H1 (cell line): ENCODE measurements at regions not wholly inside any gene's neighbourhood (a gene's known extent, or its start where the extent isn't known, plus 50 kb on each side); places are given as distances from the start of the nearest gene placed in this dataset.

Experiments used
- CTCF ChIA-PET: fragments of 300-600 bp; sonication (Branson Sonifier 250); formaldehyde crosslinking; loops from one replicate; lab custom pipeline; 2021; ENCODE audit not compliant: partially characterized antibody; lab: Charles Lee
- POLR2A ChIA-PET: fragments of 300-600 bp; sonication (Branson Sonifier 250); formaldehyde crosslinking; loops from one replicate; lab custom pipeline; 2021; ENCODE audit warnings: inconsistent platforms; ENCODE audit not compliant: partially characterized antibody; lab: Charles Lee
- DNase-seq, 2 experiments: peaks; one replicate each; pipeline versions ENCODE4 v3.0.0 to v3.0.0-alpha.2; 2010 to 2022; ENCODE audit warnings: low spot score in 2 of 2, low read depth in 1 of 2, mixed read lengths in 1 of 2
- FAIRE-seq: peaks from 2 replicates; lab custom pipeline; 2011; peaks lifted over from hg19 to GRCh38; lab: Jason Lieb, UNC
- H2AFZ ChIP-seq: 2 replicates; pipeline ENCODE4 v1.8.1; 2012; ENCODE audit warnings: low read length, inconsistent platforms
- H2AK5ac ChIP-seq: 2 replicates; pipeline ENCODE4 v1.6.1; 2013; ENCODE audit warnings: low read depth, low read length
- H2BK120ac ChIP-seq: replicated peaks from 2 replicates; pipeline ENCODE3; 2013; ENCODE audit warnings: low read depth, low read length, inconsistent platforms
- H2BK12ac ChIP-seq: 2 replicates; pipeline ENCODE4 v1.6.1; 2013; ENCODE audit warnings: low read depth, low read length
- H2BK15ac ChIP-seq: 2 replicates; pipeline ENCODE4 v1.6.1; 2013; ENCODE audit warnings: low read length
- H2BK20ac ChIP-seq: 2 replicates; pipeline ENCODE4 v1.6.1; 2013; ENCODE audit warnings: low read length
- H2BK5ac ChIP-seq: 2 replicates; pipeline ENCODE4 v1.6.1; 2013; ENCODE audit warnings: low read depth, low read length
- H3K14ac ChIP-seq: 2 replicates; pipeline ENCODE4 v1.6.1; 2013; ENCODE audit warnings: inconsistent platforms; ENCODE audit not compliant: insufficient read length
- H3K18ac ChIP-seq: 2 replicates; pipeline ENCODE4 v1.6.1; 2013; ENCODE audit warnings: low read length; ENCODE audit errors: extremely low read depth
- H3K23ac ChIP-seq: 2 replicates; pipeline ENCODE4 v1.6.1; 2013; ENCODE audit warnings: inconsistent platforms; ENCODE audit not compliant: insufficient read length
- H3K23me2 ChIP-seq: 2 replicates; pipeline ENCODE4 v1.6.1; 2013; ENCODE audit warnings: low read depth, low read length
- H3K27ac ChIP-seq: 2 replicates; pipeline ENCODE4 v1.6.1; 2011; ENCODE audit warnings: low read depth, low read length, inconsistent platforms
- H3K27me3 ChIP-seq, 4 experiments: replicated peaks in 1 of 4; 1 replicate in 1 of 4; 2 replicates in 3 of 4; pipeline versions ENCODE4 v1.6.1 to v1.8.1; 2011 to 2013; ENCODE audit warnings: low read length in 3 of 4, mild to moderate bottlenecking in 3 of 4, inconsistent platforms in 2 of 4, mixed read lengths in 2 of 4, moderate library complexity in 1 of 4; ENCODE audit not compliant: control insufficient read depth in 3 of 4, insufficient read depth in 3 of 4; ENCODE audit errors: extremely low read depth in 1 of 4
- H3K36me3 ChIP-seq, 4 experiments: 2 replicates each; pipeline versions ENCODE4 v1.6.1 to v1.8.1; 2011 to 2013; ENCODE audit warnings: mild to moderate bottlenecking in 4 of 4, low read length in 3 of 4, moderate library complexity in 2 of 4, control low read depth in 1 of 4, inconsistent platforms in 1 of 4; ENCODE audit not compliant: insufficient read depth in 4 of 4, control insufficient read depth in 2 of 4
- H3K4ac ChIP-seq: replicated peaks from 2 replicates; pipeline ENCODE3; 2013; ENCODE audit warnings: low read length, low read depth, mixed read lengths, inconsistent platforms; ENCODE audit not compliant: insufficient read length
- H3K4me1 ChIP-seq, 4 experiments: replicated peaks in 1 of 4; 1 replicate in 1 of 4; 2 replicates in 3 of 4; pipeline versions ENCODE4 v1.6.1 to v1.8.1; 2011 to 2013; ENCODE audit warnings: low read length in 3 of 4, inconsistent platforms in 2 of 4, mixed read lengths in 1 of 4; ENCODE audit not compliant: insufficient read depth in 4 of 4, control insufficient read depth in 3 of 4
- H3K4me2 ChIP-seq, 2 experiments: 2 replicates each; pipeline versions ENCODE4 v1.6.1 to v1.8.1; 2011 to 2013; ENCODE audit warnings: low read depth in 2 of 2, low read length in 2 of 2, control low read depth in 1 of 2, inconsistent platforms in 1 of 2, mild to moderate bottlenecking in 1 of 2; ENCODE audit not compliant: insufficient read depth in 1 of 2
- H3K4me3 ChIP-seq, 4 experiments: fragments of 200-600, 300-600 bp in 1 of 4; sonication (generic), shearing (Covaris generic), sonication (Bioruptor Twin) in 1 of 4; 2 replicates each; pipeline versions ENCODE4 v1.5.1 to v1.8.1; 2011 to 2016; ENCODE audit warnings: low read length in 4 of 4, low read depth in 3 of 4, control low read depth in 2 of 4, inconsistent platforms in 2 of 4, mild to moderate bottlenecking in 2 of 4, mixed read lengths in 1 of 4, moderate library complexity in 1 of 4; ENCODE audit not compliant: insufficient read depth in 2 of 4; ENCODE audit errors: extremely low read depth in 1 of 4
- H3K56ac ChIP-seq: replicated peaks from 2 replicates; pipeline ENCODE3; 2013; ENCODE audit warnings: low read depth, mild to moderate bottlenecking, mixed read lengths, low read length, inconsistent platforms; ENCODE audit not compliant: insufficient read length
- H3K79me1 ChIP-seq: 2 replicates; pipeline ENCODE4 v1.6.1; 2013; ENCODE audit warnings: low read depth, low read length, control low read depth
- H3K79me2 ChIP-seq, 2 experiments: 2 replicates each; pipeline versions ENCODE4 v1.6.1 to v1.8.1; 2012 to 2013; ENCODE audit warnings: low read length in 2 of 2, mild to moderate bottlenecking in 2 of 2, inconsistent platforms in 1 of 2; ENCODE audit not compliant: insufficient read depth in 2 of 2, control insufficient read depth in 1 of 2
- H3K9ac ChIP-seq, 4 experiments: replicated peaks in 1 of 4; 1 replicate in 1 of 4; 2 replicates in 3 of 4; pipeline versions ENCODE4 v1.6.1 to v1.8.1; 2011 to 2013; ENCODE audit warnings: low read depth in 3 of 4, low read length in 3 of 4, control low read depth in 2 of 4, mild to moderate bottlenecking in 2 of 4, moderate library complexity in 2 of 4, inconsistent platforms in 1 of 4; ENCODE audit errors: extremely low read depth in 1 of 4
- H3K9me3 ChIP-seq, 2 experiments: 2 replicates each; pipeline versions ENCODE4 v1.6.1 to v1.8.1; 2012 to 2013; ENCODE audit warnings: mild to moderate bottlenecking in 2 of 2, moderate library complexity in 2 of 2, control low read depth in 1 of 2, inconsistent platforms in 1 of 2, low read depth in 1 of 2, low read length in 1 of 2, mixed read lengths in 1 of 2; ENCODE audit not compliant: insufficient read depth in 2 of 2
- H4K20me1 ChIP-seq, 2 experiments: replicated peaks in 1 of 2; 2 replicates each; pipeline versions ENCODE3 to v1.8.1; 2011 to 2013; ENCODE audit warnings: inconsistent platforms in 2 of 2, low read length in 2 of 2, mild to moderate bottlenecking in 1 of 2; ENCODE audit not compliant: insufficient read depth in 2 of 2, control insufficient read depth in 1 of 2
- H4K5ac ChIP-seq: 2 replicates; pipeline ENCODE4 v1.6.1; 2013; ENCODE audit warnings: low read length, low read depth, mixed read lengths, inconsistent platforms; ENCODE audit not compliant: insufficient read length
- H4K8ac ChIP-seq: 2 replicates; pipeline ENCODE4 v1.8.0; 2013; ENCODE audit warnings: mild to moderate bottlenecking, moderate library complexity, low read length, inconsistent platforms; ENCODE audit not compliant: insufficient read depth; ENCODE audit errors: extremely low read depth
- H4K91ac ChIP-seq: replicated peaks from 2 replicates; pipeline ENCODE3; 2013; ENCODE audit warnings: low read length, mixed read lengths, inconsistent platforms; ENCODE audit not compliant: insufficient read length
- CHD1 ChIP-seq: IDR thresholded peaks from 2 replicates; pipeline ENCODE4 v1.6.1; 2012; ENCODE audit warnings: low read depth, low read length, improper control_type of control experiment
- HDAC6 ChIP-seq: IDR thresholded peaks from one replicate; pipeline ENCODE4 v1.7.1; 2012; ENCODE audit warnings: low read depth, mild to moderate bottlenecking, inconsistent platforms, low read length, moderate library complexity
- KDM1A ChIP-seq: fragments of 200-600, 300-600 bp; sonication (generic); IDR thresholded peaks from 2 replicates; pipeline ENCODE4 v1.7.1; 2016; ENCODE audit warnings: mild to moderate bottlenecking, low read length, borderline replicate concordance
- NANOG ChIP-seq: IDR thresholded peaks from 2 replicates; pipeline ENCODE4 v1.6.1; 2011; ENCODE audit warnings: low read length, low read depth, mild to moderate bottlenecking, inconsistent platforms; ENCODE audit not compliant: insufficient read depth, poor library complexity, severe bottlenecking
- SP1 ChIP-seq: IDR thresholded peaks from 2 replicates; pipeline ENCODE4 v1.6.1; 2011; ENCODE audit warnings: low read depth, low read length
- SUZ12 ChIP-seq: fragments of 200-600 bp; sonication (generic); IDR thresholded peaks from 2 replicates; pipeline ENCODE4 v1.6.1; 2012; ENCODE audit warnings: mild to moderate bottlenecking, inconsistent platforms, low read length, moderate library complexity, mixed read lengths
- TAF1 ChIP-seq: IDR thresholded peaks from 2 replicates; pipeline ENCODE4 v1.6.1; 2011; ENCODE audit warnings: mild to moderate bottlenecking, low read depth, low read length
- TAF7 ChIP-seq: optimal IDR thresholded peaks from 2 replicates; pipeline ENCODE3; 2011; ENCODE audit warnings: low read depth, mild to moderate bottlenecking, inconsistent platforms, low read length, moderate library complexity, borderline replicate concordance

DNA sequence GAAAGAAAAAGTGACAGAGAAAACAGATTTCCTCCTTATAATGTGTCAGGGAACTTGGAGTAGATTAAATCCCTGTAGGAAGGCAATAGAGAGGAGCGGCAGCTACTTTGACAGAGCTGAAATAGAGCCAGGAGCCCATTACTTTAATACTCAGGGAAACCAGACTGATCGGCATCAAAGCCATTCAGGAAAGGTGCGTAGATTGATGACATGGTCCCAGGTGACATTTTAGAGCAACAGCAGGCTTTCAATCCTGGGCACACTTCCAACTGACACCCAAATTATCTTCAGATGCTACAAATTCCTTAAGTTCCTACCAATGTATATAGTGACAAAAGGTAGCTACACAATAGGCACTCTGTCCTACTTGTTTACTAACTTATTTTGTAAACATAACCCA lies 821.5 kb downstream of the CDH8 start (continued):
- TF ChIP-seq TAF7 (no peak), KDM1A (no peak)

GRCh38 chr16:61210076-61210475 lies 826.2 kb downstream of the CDH8 start:
- H3K4me1 ChIP-seq, result no peaks in the 10 kb centered on the region
- no peak overlapping the region for H3K4me3 ChIP-seq
- no peaks in the 10 kb centered on the region for H3K23me2 ChIP-seq
- no peak overlapping the region for H2BK5ac ChIP-seq
- H3K9me3 ChIP-seq, result no peaks in the 10 kb centered on the region
- H3K27me3 ChIP-seq, result no peaks in the 10 kb centered on the region
- H4K20me1 ChIP-seq, result no peaks in the 10 kb centered on the region
- ChIA-PET POLR2A (no interaction called here), CTCF (no interaction called here)
- no peak overlapping the region for H3K23ac ChIP-seq
- H3K9ac ChIP-seq, result no peak overlapping the region
- H3K56ac ChIP-seq, result no peak overlapping the region
- no peaks in the 10 kb centered on the region for H3K79me2 ChIP-seq
- no peak overlapping the region for H2BK15ac ChIP-seq
- no peak overlapping the region for H3K18ac ChIP-seq
- no peak overlapping the region for H2AFZ ChIP-seq
- DNase-seq (no peak), FAIRE-seq (no peak)
- no peak overlapping the region for H2BK120ac ChIP-seq
- no peak overlapping the region for H2BK20ac ChIP-seq
- H3K36me3 ChIP-seq, result no peaks in the 10 kb centered on the region
- no peak overlapping the region for H3K27ac ChIP-seq
- no peaks in the 10 kb centered on the region for H3K79me1 ChIP-seq
- no peak overlapping the region for H3K4ac ChIP-seq
- no peak overlapping the region for H3K14ac ChIP-seq
- H4K8ac ChIP-seq, result no peak overlapping the region
- no peak overlapping the region for H4K91ac ChIP-seq
- TF ChIP-seq SP1 (no peak), NANOG (no peak), SUZ12 (no peak), TAF1 (no peak), CHD1 (no peak), HDAC6 (no peak)
- no peak overlapping the region for H2BK12ac ChIP-seq
- H2AK5ac ChIP-seq, result no peak overlapping the region
- H4K5ac ChIP-seq, result no peak overlapping the region
- no peak overlapping the region for H3K4me2 ChIP-seq
